ENCODE measurements at regions not wholly inside any gene's neighbourhood (a gene's known extent, or its start where the extent isn't known, plus 50 kb on each side); places are given as distances from the start of the nearest gene placed in this dataset.

GRCh38 chr2:58293056-58293455, 51.9 kb upstream of the FANCL start:
- no peak overlapping the region for H3K27ac Mint-ChIP-seq
- no peak for DNase-seq

GRCh38 chr2:58291726-58292438, 50.8 kb upstream of the FANCL start:
- Mint-ChIP-seq H3K9me3 (no peaks in the 10 kb centered on the region), H3K4me1 (ENCODE audit: low read depth) (no peaks in the 10 kb centered on the region), H3K27ac (no peak overlapping the region), H3K4me3 (no peak overlapping the region), H3K36me3 (ENCODE audit: insufficient read depth in 2 of 2) (no peaks in the 10 kb centered on the region), H3K27me3 (ENCODE audit: low read depth) (peaks cover 24% of the 10 kb centered on the region)
- DNase-seq (no peak), ATAC-seq (replicated peaks in 1 of 2) (no peak)

More at GRCh38 chr2:58293056-58293455, 51.9 kb upstream of the FANCL start:
- no peak for ATAC-seq (replicated peaks in 1 of 2)
- peaks cover 24% of the 10 kb centered on the region for H3K27me3 Mint-ChIP-seq (ENCODE audit: low read depth)
- no peaks in the 10 kb centered on the region for H3K36me3 Mint-ChIP-seq (ENCODE audit: insufficient read depth in 2 of 2)
- no peaks in the 10 kb centered on the region for H3K9me3 Mint-ChIP-seq
- H3K4me3 Mint-ChIP-seq, result no peak overlapping the region
- no peaks in the 10 kb centered on the region for H3K4me1 Mint-ChIP-seq (ENCODE audit: low read depth)

Measured in activated T-cell treated with anti-CD3 and anti-CD28 coated beads, Interleukin-2, amount 50 U/mL, for 72 hours (primary cell).